ENCODE measurements at regions not wholly inside any gene's neighbourhood (a gene's known extent, or its start where the extent isn't known, plus 50 kb on each side); places are given as distances from the start of the nearest gene placed in this dataset.

DNA sequence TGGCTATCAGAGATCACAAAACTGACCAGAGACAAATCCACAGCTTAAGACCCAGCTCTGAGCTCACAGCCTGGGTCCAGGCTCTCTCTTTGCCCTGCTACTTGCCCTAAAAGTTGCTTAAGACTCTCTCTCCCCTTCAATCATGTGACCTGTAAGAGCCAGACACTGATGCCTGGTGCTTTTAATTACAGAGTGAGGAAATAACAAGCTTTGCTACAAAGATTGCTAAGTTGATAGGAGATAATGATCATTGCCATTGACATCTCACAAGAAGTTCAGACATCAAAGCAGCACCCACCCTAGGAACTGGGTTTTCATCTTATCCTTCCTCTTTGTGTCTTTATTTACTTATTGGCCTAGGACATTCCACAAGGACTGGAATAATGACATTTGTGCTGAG is 125.9 kb upstream of the CD93 start:
- Histone ChIP-seq H3K9me3 (replicated peaks; ENCODE audit: control insufficient read depth, insufficient read depth, low read depth, low read length) (no peaks in the 10 kb centered on the region), H3K9ac (ENCODE audit: insufficient read depth in 1 of 2, low read depth in 2 of 2, low read length in 2 of 2) (no peak overlapping the region), H3K36me3 (ENCODE audit: control insufficient read depth, insufficient read depth, low read length) (no peaks in the 10 kb centered on the region), H3K4me1 (replicated peaks in 1 of 2; ENCODE audit: control insufficient read depth in 2 of 2, insufficient read depth in 2 of 2, low read length in 2 of 2) (peaks cover 0 to 6% of the 10 kb centered on the region in 2 experiments; a peak in 2 of 5 replicates), H3K27ac (ENCODE audit: extremely low read depth, low read depth, low read length) (no peak overlapping the region), H2AFZ (ENCODE audit: low read depth, low read length) (no peak overlapping the region), H3K4me2 (ENCODE audit: insufficient read depth, low read length) (no peak overlapping the region), H3K27me3 (ENCODE audit: control insufficient read depth in 2 of 2, insufficient read depth in 2 of 2, low read length in 2 of 2) (no peaks in the 10 kb centered on the region), H3K4me3 (no peak overlapping the region), H3K79me2 (ENCODE audit: control insufficient read depth, insufficient read depth, low read length) (no peaks in the 10 kb centered on the region), H3K9me1 (ENCODE audit: control insufficient read depth, insufficient read depth, low read length) (no peaks in the 10 kb centered on the region), H4K20me1 (replicated peaks; ENCODE audit: control insufficient read depth, insufficient read depth, low read length) (no peaks in the 10 kb centered on the region)
- DNase-seq (ENCODE audit: extremely low read depth in 1 of 4, low spot score in 3 of 4) = no peak
- FAIRE-seq = no peak
- intact Hi-C loops (cut with micrococcal nuclease) (no loop called here), in situ Hi-C loops (cut with MboI) (no loop called here)
- ChIA-PET POLR2A (no interaction called here), CTCF (ENCODE audit: low intra/inter-chr PET ratio) (interaction anchor here (0.7 kb wide), 1 partner anchor 99 kb away, joined by 3 read pairs; no protein-coding TSS in a partner anchor)
- ATAC-seq = no peak
- TF ChIP-seq MTA3 (IDR thresholded peaks at IDR 0.05; ENCODE audit: borderline replicate concordance) = no peak
- TF ChIP-seq SMARCB1 (IDR thresholded peaks at IDR 0.05; ENCODE audit: insufficient read length, low read depth) = no peak
- TF ChIP-seq, protein P1, sequence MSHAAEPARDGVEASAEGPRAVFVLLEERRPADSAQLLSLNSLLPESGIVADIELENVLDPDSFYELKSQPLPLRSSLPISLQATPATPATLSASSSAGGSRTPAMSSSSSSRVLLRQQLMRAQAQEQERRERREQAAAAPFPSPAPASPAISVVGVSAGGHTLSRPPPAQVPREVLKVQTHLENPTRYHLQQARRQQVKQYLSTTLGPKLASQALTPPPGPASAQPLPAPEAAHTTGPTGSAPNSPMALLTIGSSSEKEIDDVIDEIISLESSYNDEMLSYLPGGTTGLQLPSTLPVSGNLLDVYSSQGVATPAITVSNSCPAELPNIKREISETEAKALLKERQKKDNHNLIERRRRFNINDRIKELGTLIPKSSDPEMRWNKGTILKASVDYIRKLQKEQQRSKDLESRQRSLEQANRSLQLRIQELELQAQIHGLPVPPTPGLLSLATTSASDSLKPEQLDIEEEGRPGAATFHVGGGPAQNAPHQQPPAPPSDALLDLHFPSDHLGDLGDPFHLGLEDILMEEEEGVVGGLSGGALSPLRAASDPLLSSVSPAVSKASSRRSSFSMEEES (CRISPR knock-in tag; IDR thresholded peaks at IDR 0.05) = peak; percentile 20; the same call in 1 of the 2 replicates
- no peak for TF ChIP-seq TAF7 (tag; IDR thresholded peaks at IDR 0.05)
- BruUV-seq (replicated peaks) = no TSS peak

GRCh38 chr20:23211164-23211563 is 125.0 kb upstream of the CD93 start:
- no peak for ATAC-seq
- no peak for DNase-seq (ENCODE audit: extremely low read depth in 1 of 4, low spot score in 3 of 4)
- CTCF ChIA-PET (ENCODE audit: low intra/inter-chr PET ratio) = interaction anchor here (0.7 kb wide), 1 partner anchor 98 kb away, joined by 3 read pairs; no protein-coding TSS in a partner anchor
- no peak overlapping the region for H3K9ac ChIP-seq (ENCODE audit: insufficient read depth in 1 of 2, low read depth in 2 of 2, low read length in 2 of 2)
- H4K20me1 ChIP-seq (replicated peaks; ENCODE audit: control insufficient read depth, insufficient read depth, low read length) = no peaks in the 10 kb centered on the region
- in situ Hi-C loops (cut with MboI) = no loop called here
- peaks cover 0 to 6% of the 10 kb centered on the region in 2 experiments; a peak in 2 of 5 replicates for H3K4me1 ChIP-seq (replicated peaks in 1 of 2; ENCODE audit: control insufficient read depth in 2 of 2, insufficient read depth in 2 of 2, low read length in 2 of 2)
- H3K36me3 ChIP-seq (ENCODE audit: control insufficient read depth, insufficient read depth, low read length) = no peaks in the 10 kb centered on the region
- BruUV-seq (replicated peaks) = no TSS peak
- intact Hi-C loops (cut with micrococcal nuclease) = no loop called here
- no peaks in the 10 kb centered on the region for H3K79me2 ChIP-seq (ENCODE audit: control insufficient read depth, insufficient read depth, low read length)
- no CpG with 5 or more reads among the region's 3 CpGs for WGBS (ENCODE audit: insufficient coverage, low coverage, missing lambda C conversion rate)
- H3K9me1 ChIP-seq (ENCODE audit: control insufficient read depth, insufficient read depth, low read length) = no peaks in the 10 kb centered on the region
- no peak overlapping the region for H3K4me3 ChIP-seq
- no peaks in the 10 kb centered on the region for H3K27me3 ChIP-seq (ENCODE audit: control insufficient read depth in 2 of 2, insufficient read depth in 2 of 2, low read length in 2 of 2)
- no peaks in the 10 kb centered on the region for H3K9me3 ChIP-seq (replicated peaks; ENCODE audit: control insufficient read depth, insufficient read depth, low read depth, low read length)
- H3K4me2 ChIP-seq (ENCODE audit: insufficient read depth, low read length) = no peak overlapping the region
- H3K27ac ChIP-seq (ENCODE audit: extremely low read depth, low read depth, low read length) = no peak overlapping the region
- POLR2A ChIA-PET = no interaction called here
- no peak for FAIRE-seq
- no peak overlapping the region for H2AFZ ChIP-seq (ENCODE audit: low read depth, low read length)
- no peak for TF ChIP-seq HNRNPUL1 (IDR thresholded peaks at IDR 0.05; ENCODE audit: low read length)
- no peak for TF ChIP-seq RBM14 (IDR thresholded peaks at IDR 0.05; ENCODE audit: borderline replicate concordance, insufficient read depth, low read depth, low read length)
- TF ChIP-seq FOXA1 (IDR thresholded peaks at IDR 0.05; ENCODE audit: borderline replicate concordance) = no peak
- TF ChIP-seq BDP1 (IDR thresholded peaks at IDR 0.05; ENCODE audit: insufficient read depth, insufficient read length) = no peak
- TF ChIP-seq XRCC5 (IDR thresholded peaks at IDR 0.05; ENCODE audit: low read depth, low read length) = no peak
- TF ChIP-seq ZNF282 (CRISPR knock-in tag; IDR thresholded peaks at IDR 0.05) = no peak
- TF ChIP-seq, protein P2, sequence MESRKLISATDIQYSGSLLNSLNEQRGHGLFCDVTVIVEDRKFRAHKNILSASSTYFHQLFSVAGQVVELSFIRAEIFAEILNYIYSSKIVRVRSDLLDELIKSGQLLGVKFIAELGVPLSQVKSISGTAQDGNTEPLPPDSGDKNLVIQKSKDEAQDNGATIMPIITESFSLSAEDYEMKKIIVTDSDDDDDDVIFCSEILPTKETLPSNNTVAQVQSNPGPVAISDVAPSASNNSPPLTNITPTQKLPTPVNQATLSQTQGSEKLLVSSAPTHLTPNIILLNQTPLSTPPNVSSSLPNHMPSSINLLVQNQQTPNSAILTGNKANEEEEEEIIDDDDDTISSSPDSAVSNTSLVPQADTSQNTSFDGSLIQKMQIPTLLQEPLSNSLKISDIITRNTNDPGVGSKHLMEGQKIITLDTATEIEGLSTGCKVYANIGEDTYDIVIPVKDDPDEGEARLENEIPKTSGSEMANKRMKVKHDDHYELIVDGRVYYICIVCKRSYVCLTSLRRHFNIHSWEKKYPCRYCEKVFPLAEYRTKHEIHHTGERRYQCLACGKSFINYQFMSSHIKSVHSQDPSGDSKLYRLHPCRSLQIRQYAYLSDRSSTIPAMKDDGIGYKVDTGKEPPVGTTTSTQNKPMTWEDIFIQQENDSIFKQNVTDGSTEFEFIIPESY (CRISPR knock-in tag; IDR thresholded peaks at IDR 0.05) = no peak
- no peak for TF ChIP-seq TRIM24 (IDR thresholded peaks at IDR 0.05)
- TF ChIP-seq, protein P3, sequence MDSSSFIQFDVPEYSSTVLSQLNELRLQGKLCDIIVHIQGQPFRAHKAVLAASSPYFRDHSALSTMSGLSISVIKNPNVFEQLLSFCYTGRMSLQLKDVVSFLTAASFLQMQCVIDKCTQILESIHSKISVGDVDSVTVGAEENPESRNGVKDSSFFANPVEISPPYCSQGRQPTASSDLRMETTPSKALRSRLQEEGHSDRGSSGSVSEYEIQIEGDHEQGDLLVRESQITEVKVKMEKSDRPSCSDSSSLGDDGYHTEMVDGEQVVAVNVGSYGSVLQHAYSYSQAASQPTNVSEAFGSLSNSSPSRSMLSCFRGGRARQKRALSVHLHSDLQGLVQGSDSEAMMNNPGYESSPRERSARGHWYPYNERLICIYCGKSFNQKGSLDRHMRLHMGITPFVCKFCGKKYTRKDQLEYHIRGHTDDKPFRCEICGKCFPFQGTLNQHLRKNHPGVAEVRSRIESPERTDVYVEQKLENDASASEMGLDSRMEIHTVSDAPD (CRISPR knock-in tag; IDR thresholded peaks at IDR 0.05) = no peak
